Activated T-helper 2 cell treated with anti-CD3 and anti-CD28 coated beads, Interferon-gamma antibody, Interleukin-2, Interleukin-4, amounts not matched to agents 10 μg/mL and 5 μg/mL and 100 μg/mL, durations not matched to agents 14 hours and 24 hours and 36 hours (primary cell): ENCODE measurements at regions not wholly inside any gene's neighbourhood (a gene's known extent, or its start where the extent isn't known, plus 50 kb on each side); places are given as distances from the start of the nearest gene placed in this dataset.

Source experiments
- DNase-seq: peaks from one replicate; pipeline ENCODE4 v3.0.0; 2021; ENCODE audit warnings: low spot score
- H3K27ac Mint-ChIP-seq: one replicate; pipeline ENCODE4 v1.8.0; 2021; ENCODE audit warnings: mixed read lengths
- H3K27me3 Mint-ChIP-seq: one replicate; pipeline ENCODE4 v1.8.0; 2021; ENCODE audit warnings: low read depth, mixed read lengths
- H3K36me3 Mint-ChIP-seq: one replicate; pipeline ENCODE4 v1.8.0; 2021; ENCODE audit warnings: low read depth, mixed read lengths
- H3K4me1 Mint-ChIP-seq: one replicate; pipeline ENCODE4 v1.8.0; 2021; ENCODE audit warnings: low read depth, mixed read lengths
- H3K4me3 Mint-ChIP-seq: one replicate; pipeline ENCODE4 v1.8.0; 2021; ENCODE audit warnings: low read depth, mild to moderate bottlenecking, moderate library complexity, mixed read lengths
- H3K9me3 Mint-ChIP-seq: one replicate; pipeline ENCODE4 v1.8.0; 2021; ENCODE audit warnings: mixed read lengths
- intact Hi-C: fragments of 100-400 bp; cut with micrococcal nuclease; formaldehyde crosslinking; loops from one replicate; pipeline ENCODE4 v1.15.1; 2023

DNA sequence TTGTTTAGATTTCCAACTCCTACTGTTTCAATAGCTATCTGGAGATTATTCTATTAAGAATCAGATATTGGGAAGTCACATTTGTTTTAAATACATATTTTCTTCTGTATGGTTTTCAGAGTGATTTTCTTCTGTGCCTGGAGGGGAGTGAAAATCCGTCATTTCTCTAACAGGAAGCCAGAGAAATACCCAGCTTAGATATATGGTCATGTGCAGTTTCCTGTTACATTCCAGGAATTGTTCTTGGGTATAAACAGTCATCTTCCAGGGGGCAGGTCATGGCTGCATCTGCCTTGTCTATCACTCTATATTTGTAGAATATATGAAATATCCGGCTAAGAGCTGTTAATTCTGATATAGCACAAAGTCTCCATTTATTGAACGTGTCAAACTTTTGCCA lies 77.5 kb upstream of the MIR17HG start:
- no peak for DNase-seq
- no peak overlapping the region for H3K4me3 Mint-ChIP-seq
- H3K27ac Mint-ChIP-seq: no peak overlapping the region
- intact Hi-C loops: no loop called here
- no peaks in the 10 kb centered on the region for H3K9me3 Mint-ChIP-seq
- no peaks in the 10 kb centered on the region for H3K27me3 Mint-ChIP-seq
- no peaks in the 10 kb centered on the region for H3K36me3 Mint-ChIP-seq
- peaks cover 4% of the 10 kb centered on the region for H3K4me1 Mint-ChIP-seq

GRCh38 chr13:91272235-91272777 lies 75.2 kb upstream of the MIR17HG start:
- no peak for DNase-seq
- Mint-ChIP-seq H3K9me3 (no peaks in the 10 kb centered on the region), H3K4me1 (peaks cover 4% of the 10 kb centered on the region), H3K27me3 (no peaks in the 10 kb centered on the region), H3K36me3 (no peaks in the 10 kb centered on the region), H3K4me3 (no peak overlapping the region), H3K27ac (no peak overlapping the region)
- intact Hi-C loops: no loop called here

DNA sequence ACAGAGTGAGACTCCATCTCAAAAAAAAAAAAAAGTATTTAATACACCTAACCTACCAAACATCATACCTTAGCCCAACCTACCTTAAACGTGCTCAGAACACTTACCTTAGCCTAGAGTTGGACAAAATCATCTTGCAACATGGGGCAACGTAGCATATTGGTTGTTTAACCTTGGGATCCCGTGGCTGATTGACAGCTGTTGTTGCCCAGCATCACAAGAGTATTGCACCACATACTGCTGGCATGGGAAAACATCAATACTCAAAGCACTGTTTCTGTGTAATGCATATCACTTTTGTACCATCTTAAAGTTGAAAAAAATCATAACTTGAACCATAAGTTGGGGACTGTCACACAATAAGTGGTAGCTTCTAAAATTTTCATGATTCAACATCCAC lies 73.8 kb upstream of the MIR17HG start:
- intact Hi-C loops: no loop called here
- Mint-ChIP-seq H3K27ac (no peak overlapping the region), H3K4me3 (no peak overlapping the region), H3K9me3 (no peaks in the 10 kb centered on the region), H3K4me1 (peaks cover 4% of the 10 kb centered on the region), H3K27me3 (no peaks in the 10 kb centered on the region), H3K36me3 (no peaks in the 10 kb centered on the region)
- DNase-seq: no peak

GRCh38 chr13:91277013-91277676 lies 70.3 kb upstream of the MIR17HG start:
- no peaks in the 10 kb centered on the region for H3K9me3 Mint-ChIP-seq
- no peak overlapping the region for H3K27ac Mint-ChIP-seq
- H3K36me3 Mint-ChIP-seq: no peaks in the 10 kb centered on the region
- H3K4me3 Mint-ChIP-seq: no peak overlapping the region
- no peaks in the 10 kb centered on the region for H3K27me3 Mint-ChIP-seq
- intact Hi-C loops: no loop called here
- no peaks in the 10 kb centered on the region for H3K4me1 Mint-ChIP-seq
- DNase-seq: no peak

- no peak overlapping the region for H3K27ac Mint-ChIP-seq
- intact Hi-C loops: no loop called here
- H3K4me1 Mint-ChIP-seq: no peaks in the 10 kb centered on the region
- H3K9me3 Mint-ChIP-seq: no peaks in the 10 kb centered on the region
- H3K27me3 Mint-ChIP-seq: no peaks in the 10 kb centered on the region
- H3K4me3 Mint-ChIP-seq: no peak overlapping the region
- DNase-seq: no peak
- H3K36me3 Mint-ChIP-seq: no peaks in the 10 kb centered on the region
These were observed 69.2 kb upstream of the MIR17HG start for GRCh38 chr13:91278291-91278690.

GRCh38 chr13:91278888-91279287 lies 68.6 kb upstream of the MIR17HG start:
- H3K27ac Mint-ChIP-seq: no peak overlapping the region
- H3K27me3 Mint-ChIP-seq: peaks cover 2% of the 10 kb centered on the region
- no peak overlapping the region for H3K4me3 Mint-ChIP-seq
- no peak for DNase-seq
- H3K36me3 Mint-ChIP-seq: no peaks in the 10 kb centered on the region
- intact Hi-C loops: no loop called here
- H3K9me3 Mint-ChIP-seq: no peaks in the 10 kb centered on the region
- H3K4me1 Mint-ChIP-seq: no peaks in the 10 kb centered on the region

- DNase-seq: no peak
- Mint-ChIP-seq H3K27ac (no peak overlapping the region), H3K4me3 (no peak overlapping the region), H3K4me1 (no peaks in the 10 kb centered on the region), H3K36me3 (no peaks in the 10 kb centered on the region), H3K9me3 (no peaks in the 10 kb centered on the region), H3K27me3 (peaks cover 2% of the 10 kb centered on the region)
- intact Hi-C loops: no loop called here
These were observed 66.7 kb upstream of the MIR17HG start for GRCh38 chr13:91280801-91281200.

DNA sequence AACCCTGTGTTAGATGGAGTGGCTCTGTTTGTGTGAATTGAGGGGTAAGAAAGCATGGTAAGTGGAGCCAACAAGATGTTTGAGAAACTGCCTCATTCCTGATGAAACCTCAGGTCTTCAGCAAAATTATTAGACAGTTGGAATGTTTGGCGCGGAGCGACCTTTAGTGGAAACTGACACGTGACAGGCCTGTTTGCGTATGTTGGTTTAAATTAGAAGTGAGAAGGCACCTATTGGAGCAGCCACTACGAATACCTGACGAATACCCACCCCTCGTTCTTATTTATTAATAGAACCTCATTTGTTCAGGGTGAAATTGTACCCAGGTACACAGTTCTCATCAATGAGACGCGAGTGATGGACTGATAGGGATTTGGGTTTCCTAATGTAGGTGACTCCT lies 63.2 kb upstream of the MIR17HG start:
- Mint-ChIP-seq H3K4me3 (no peak overlapping the region), H3K27ac (no peak overlapping the region), H3K4me1 (no peaks in the 10 kb centered on the region), H3K36me3 (no peaks in the 10 kb centered on the region), H3K27me3 (peaks cover 2% of the 10 kb centered on the region), H3K9me3 (no peaks in the 10 kb centered on the region)
- DNase-seq: no peak
- intact Hi-C loops: no loop called here

GRCh38 chr13:91286317-91286716 lies 61.2 kb upstream of the MIR17HG start:
- peaks cover 2% of the 10 kb centered on the region for H3K27me3 Mint-ChIP-seq
- no peaks in the 10 kb centered on the region for H3K4me1 Mint-ChIP-seq
- no peak overlapping the region for H3K4me3 Mint-ChIP-seq
- no peak for DNase-seq
- no peaks in the 10 kb centered on the region for H3K36me3 Mint-ChIP-seq
- H3K9me3 Mint-ChIP-seq: no peaks in the 10 kb centered on the region
- H3K27ac Mint-ChIP-seq: no peak overlapping the region
- intact Hi-C loops: no loop called here

DNA sequence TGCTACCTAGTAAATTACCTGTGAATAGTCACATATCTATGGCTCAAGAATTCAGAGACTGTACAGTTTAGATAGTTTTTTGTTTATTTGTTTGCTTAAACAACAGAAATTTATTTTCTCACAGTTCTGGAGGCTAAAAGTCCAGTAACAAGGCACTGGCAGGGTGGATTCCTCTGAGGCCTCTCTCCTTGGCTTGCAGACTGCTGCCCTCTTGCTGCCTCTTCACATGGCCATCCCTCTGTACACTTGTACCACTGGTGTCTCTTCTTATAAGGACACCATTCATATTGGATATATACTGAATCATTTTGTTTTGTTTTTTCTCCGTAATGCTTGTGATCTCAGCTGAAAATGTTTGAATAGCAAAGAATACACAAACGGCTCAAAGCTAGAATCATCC lies 56.4 kb upstream of the MIR17HG start:
- intact Hi-C loops: no loop called here
- Mint-ChIP-seq H3K27me3 (peaks cover 2% of the 10 kb centered on the region), H3K27ac (no peak overlapping the region), H3K36me3 (no peaks in the 10 kb centered on the region), H3K4me3 (no peak overlapping the region), H3K4me1 (no peaks in the 10 kb centered on the region), H3K9me3 (no peaks in the 10 kb centered on the region)
- no peak for DNase-seq

- no peaks in the 10 kb centered on the region for H3K36me3 Mint-ChIP-seq
- intact Hi-C loops: no loop called here
- no peaks in the 10 kb centered on the region for H3K4me1 Mint-ChIP-seq
- no peak overlapping the region for H3K4me3 Mint-ChIP-seq
- peaks cover 3% of the 10 kb centered on the region for H3K27me3 Mint-ChIP-seq
- DNase-seq: no peak
- H3K9me3 Mint-ChIP-seq: no peaks in the 10 kb centered on the region
- no peak overlapping the region for H3K27ac Mint-ChIP-seq
These were observed 54.8 kb upstream of the MIR17HG start for GRCh38 chr13:91292630-91293221.

DNA sequence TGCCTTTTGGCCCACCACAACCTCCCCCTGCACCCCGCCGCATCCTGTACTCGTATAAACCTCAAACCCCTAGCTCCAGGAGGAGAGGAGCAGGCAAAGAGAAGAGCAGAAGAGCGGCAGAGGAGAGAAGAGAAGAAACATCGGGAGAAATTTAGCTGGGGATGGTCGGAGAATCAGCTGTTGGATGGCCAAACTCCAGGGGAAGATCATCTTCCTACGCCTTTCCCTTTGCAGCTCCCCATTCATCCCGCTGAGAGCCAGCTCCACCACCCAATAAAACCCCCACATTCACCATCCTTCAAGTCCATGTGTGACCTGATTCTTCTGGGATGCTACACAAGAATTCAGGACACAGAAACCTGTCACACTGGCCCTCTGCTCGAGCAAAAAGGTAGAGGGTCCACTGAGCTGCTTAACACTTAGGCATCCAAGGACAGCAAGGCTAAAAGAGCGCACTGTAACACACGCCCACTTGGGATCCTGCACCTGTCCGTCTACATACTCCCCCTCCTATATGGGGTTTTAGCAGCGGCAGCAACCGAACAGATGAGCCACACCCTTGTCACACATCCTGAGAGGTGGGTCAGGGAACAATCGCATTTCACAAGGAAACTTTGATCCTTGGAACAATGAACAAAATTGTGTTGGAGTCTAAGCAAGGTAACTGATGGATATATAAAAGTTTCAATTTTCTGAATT lies 51.6 kb upstream of the MIR17HG start:
- Mint-ChIP-seq H3K27me3 (peaks cover 8% of the 10 kb centered on the region), H3K9me3 (no peaks in the 10 kb centered on the region), H3K27ac (no peak overlapping the region), H3K4me1 (no peaks in the 10 kb centered on the region), H3K4me3 (no peak overlapping the region), H3K36me3 (no peaks in the 10 kb centered on the region)
- intact Hi-C loops: no loop called here
- no peak for DNase-seq

DNA sequence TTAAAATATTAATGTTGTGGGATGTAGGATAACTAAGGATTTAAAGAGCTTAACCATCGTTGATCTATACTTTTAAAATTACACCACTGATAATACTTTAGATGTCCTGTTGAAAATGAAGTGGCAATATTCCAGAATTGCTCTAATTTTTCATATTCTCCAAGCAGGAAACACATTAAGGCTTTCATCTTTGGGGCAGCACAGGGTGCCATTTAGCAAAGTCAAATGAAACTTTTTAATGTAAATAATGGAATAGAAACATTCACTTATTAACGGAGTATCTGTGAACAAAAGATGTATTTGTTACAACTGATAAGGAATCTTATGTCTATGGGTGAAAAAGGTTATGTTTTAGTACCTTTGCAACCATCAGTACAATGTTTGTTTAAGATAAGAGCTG lies 50.0 kb upstream of the MIR17HG start:
- Mint-ChIP-seq H3K27ac (no peak overlapping the region), H3K4me3 (no peak overlapping the region), H3K9me3 (no peaks in the 10 kb centered on the region), H3K36me3 (no peaks in the 10 kb centered on the region), H3K27me3 (peaks cover 6% of the 10 kb centered on the region), H3K4me1 (no peaks in the 10 kb centered on the region)
- no peak for DNase-seq
- intact Hi-C loops: no loop called here
